ENCODE measurements at regions not wholly inside any gene's neighbourhood (a gene's known extent, or its start where the extent isn't known, plus 50 kb on each side); places are given as distances from the start of the nearest gene placed in this dataset.

GRCh38 chr7:13236026-13236425 lies 548.6 kb downstream of the ARL4A start:
- TF ChIP-seq CTCF (IDR thresholded peaks at IDR 0.05), result no peak
- Mint-ChIP-seq H3K36me3 (ENCODE audit: low read depth) (no peaks in the 10 kb centered on the region), H3K27ac (no peak overlapping the region), H3K9me3 (no peaks in the 10 kb centered on the region), H3K4me1 (no peaks in the 10 kb centered on the region), H3K27me3 (no peaks in the 10 kb centered on the region), H3K4me3 (no peak overlapping the region)
- DNase-seq (no peak), ATAC-seq (ENCODE audit: low read depth) (no peak)
- intact Hi-C loops (cut with micrococcal nuclease), result no loop called here
- POLR2A ChIA-PET, result no interaction called here
- CTCF ChIA-PET, result no interaction called here

- ChIA-PET CTCF (no interaction called here), POLR2A (no interaction called here)
- no peak overlapping the region for H3K27ac Mint-ChIP-seq
- intact Hi-C loops (cut with micrococcal nuclease), result no loop called here
- no peak for TF ChIP-seq CTCF (IDR thresholded peaks at IDR 0.05)
- H3K4me3 Mint-ChIP-seq, result no peak overlapping the region
- no peaks in the 10 kb centered on the region for H3K27me3 Mint-ChIP-seq
- ATAC-seq (ENCODE audit: low read depth) (no peak), DNase-seq (no peak)
- no peaks in the 10 kb centered on the region for H3K4me1 Mint-ChIP-seq
- H3K9me3 Mint-ChIP-seq, result no peaks in the 10 kb centered on the region
- no peaks in the 10 kb centered on the region for H3K36me3 Mint-ChIP-seq (ENCODE audit: low read depth)
Observed at GRCh38 chr7:13240349-13240748, 552.9 kb downstream of the ARL4A start.

- ChIA-PET POLR2A (no interaction called here), CTCF (no interaction called here)
- Mint-ChIP-seq H3K27me3 (no peaks in the 10 kb centered on the region), H3K9me3 (no peaks in the 10 kb centered on the region), H3K27ac (no peak overlapping the region), H3K4me3 (no peak overlapping the region), H3K4me1 (no peaks in the 10 kb centered on the region), H3K36me3 (ENCODE audit: low read depth) (no peaks in the 10 kb centered on the region)
- no peak for DNase-seq
- intact Hi-C loops (cut with micrococcal nuclease), result no loop called here
- ATAC-seq (ENCODE audit: low read depth), result no peak
- TF ChIP-seq CTCF (IDR thresholded peaks at IDR 0.05), result no peak
Observed at GRCh38 chr7:13241416-13241815, 554.0 kb downstream of the ARL4A start.

GRCh38 chr7:13257661-13258060 lies 570.2 kb downstream of the ARL4A start:
- Mint-ChIP-seq H3K27me3 (no peaks in the 10 kb centered on the region), H3K4me3 (no peak overlapping the region), H3K4me1 (no peaks in the 10 kb centered on the region), H3K9me3 (no peaks in the 10 kb centered on the region), H3K27ac (no peak overlapping the region), H3K36me3 (ENCODE audit: low read depth) (no peaks in the 10 kb centered on the region)
- TF ChIP-seq CTCF (IDR thresholded peaks at IDR 0.05), result no peak
- ATAC-seq (ENCODE audit: low read depth) (no peak), DNase-seq (no peak)
- POLR2A ChIA-PET, result no interaction called here
- CTCF ChIA-PET, result no interaction called here
- intact Hi-C loops (cut with micrococcal nuclease), result no loop called here

GRCh38 chr7:13258386-13258785 lies 571.0 kb downstream of the ARL4A start:
- ATAC-seq (ENCODE audit: low read depth), result no peak
- Mint-ChIP-seq H3K27ac (no peak overlapping the region), H3K27me3 (peaks cover under 1% of the 10 kb centered on the region), H3K4me1 (no peaks in the 10 kb centered on the region), H3K36me3 (ENCODE audit: low read depth) (no peaks in the 10 kb centered on the region), H3K9me3 (no peaks in the 10 kb centered on the region), H3K4me3 (no peak overlapping the region)
- intact Hi-C loops (cut with micrococcal nuclease), result no loop called here
- CTCF ChIA-PET, result no interaction called here
- POLR2A ChIA-PET, result no interaction called here
- no peak for DNase-seq
- no peak for TF ChIP-seq CTCF (IDR thresholded peaks at IDR 0.05)

Data from activated B cell treated with CpG ODN at 0.5 μM for 24 hours (primary cell).